ENCODE measurements at regions not wholly inside any gene's neighbourhood (a gene's known extent, or its start where the extent isn't known, plus 50 kb on each side); places are given as distances from the start of the nearest gene placed in this dataset.
A peak's percentile ranks its signal among the peaks of the same experiment; 100 is the strongest.
"Not testable (repeated sequence)": the region's sequence is repeated elsewhere in the genome, so short reads cannot be mapped to it uniquely, and the experiment has no call there.

DNA sequence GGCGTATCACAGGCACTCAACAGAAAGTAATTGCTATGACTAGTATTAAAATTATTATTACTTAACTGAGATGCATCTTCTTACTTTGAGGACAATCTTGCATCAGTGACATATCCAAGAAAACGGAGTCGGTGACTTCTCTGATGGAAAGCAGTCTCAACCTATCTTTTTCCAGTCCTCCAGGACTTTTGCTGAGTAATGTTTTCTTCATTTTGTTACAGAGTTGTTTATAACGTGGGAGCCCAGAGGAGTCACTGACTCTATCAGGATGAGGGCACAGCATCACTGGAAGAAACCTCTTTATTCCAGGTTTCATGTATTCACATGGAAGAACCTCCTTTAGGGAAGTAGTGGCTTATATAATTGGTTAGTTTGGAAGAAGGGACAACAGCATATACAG, 51.5 kb upstream of the MELK start:
- H3K27ac ChIP-seq, result no peak overlapping the region
- DNase-seq, result no peak
- no peaks in the 10 kb centered on the region for H3K9me3 ChIP-seq (replicated peaks)
- H3K4me3 ChIP-seq, result no peak overlapping the region
- H3K27me3 ChIP-seq, result no peaks in the 10 kb centered on the region
- no peaks in the 10 kb centered on the region for H3K36me3 ChIP-seq
- H3K4me1 ChIP-seq, result no peaks in the 10 kb centered on the region

DNA sequence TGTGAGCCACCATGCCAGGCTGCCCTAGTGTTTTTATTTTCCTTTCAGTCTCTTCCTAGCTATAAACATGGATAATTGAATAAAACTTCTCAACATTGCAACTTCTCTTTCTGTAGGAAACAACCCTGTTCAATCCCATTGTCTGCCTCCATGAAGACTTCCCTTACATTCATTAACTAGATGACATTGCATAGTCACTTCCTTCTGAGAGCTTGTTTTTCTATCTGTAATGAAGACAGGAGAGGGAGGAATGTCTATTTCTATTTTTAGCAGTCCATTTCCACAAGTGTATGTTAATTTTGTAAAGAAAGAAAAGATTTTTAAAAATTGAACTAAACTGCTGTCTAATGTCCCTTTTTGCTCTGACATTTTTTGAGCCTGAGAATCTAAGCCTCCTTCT, 55.6 kb upstream of the MELK start:
- no peak for DNase-seq
- Histone ChIP-seq H3K9me3 (replicated peaks) (no peaks in the 10 kb centered on the region), H3K27me3 (no peaks in the 10 kb centered on the region), H3K36me3 (no peaks in the 10 kb centered on the region), H3K4me3 (no peak overlapping the region), H3K27ac (no peak overlapping the region), H3K4me1 (no peaks in the 10 kb centered on the region)

DNA sequence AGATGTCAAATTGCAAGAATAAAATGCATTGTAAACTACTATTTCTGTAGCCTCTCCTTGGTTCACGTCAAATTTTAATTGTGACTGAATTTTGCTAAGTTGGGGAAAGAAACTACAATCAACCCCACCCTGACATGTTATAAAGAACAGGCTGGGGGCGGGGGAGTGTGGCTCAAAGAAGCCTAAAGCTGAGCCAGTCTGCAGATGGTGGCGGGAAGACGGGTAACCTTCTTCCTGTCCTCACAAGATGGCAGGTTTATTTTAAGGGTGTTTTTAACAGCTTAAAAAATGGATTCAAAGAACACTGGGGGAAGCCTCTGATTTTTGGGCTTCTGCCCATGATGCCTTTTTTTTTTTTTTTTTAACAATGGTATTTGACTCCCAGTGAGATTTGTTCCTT, 68.5 kb upstream of the MELK start:
- Histone ChIP-seq H3K27ac (no peak overlapping the region), H3K4me1 (no peaks in the 10 kb centered on the region), H3K9me3 (replicated peaks) (no peaks in the 10 kb centered on the region), H3K4me3 (no peak overlapping the region), H3K36me3 (no peaks in the 10 kb centered on the region), H3K27me3 (no peaks in the 10 kb centered on the region)
- no peak for DNase-seq

DNA sequence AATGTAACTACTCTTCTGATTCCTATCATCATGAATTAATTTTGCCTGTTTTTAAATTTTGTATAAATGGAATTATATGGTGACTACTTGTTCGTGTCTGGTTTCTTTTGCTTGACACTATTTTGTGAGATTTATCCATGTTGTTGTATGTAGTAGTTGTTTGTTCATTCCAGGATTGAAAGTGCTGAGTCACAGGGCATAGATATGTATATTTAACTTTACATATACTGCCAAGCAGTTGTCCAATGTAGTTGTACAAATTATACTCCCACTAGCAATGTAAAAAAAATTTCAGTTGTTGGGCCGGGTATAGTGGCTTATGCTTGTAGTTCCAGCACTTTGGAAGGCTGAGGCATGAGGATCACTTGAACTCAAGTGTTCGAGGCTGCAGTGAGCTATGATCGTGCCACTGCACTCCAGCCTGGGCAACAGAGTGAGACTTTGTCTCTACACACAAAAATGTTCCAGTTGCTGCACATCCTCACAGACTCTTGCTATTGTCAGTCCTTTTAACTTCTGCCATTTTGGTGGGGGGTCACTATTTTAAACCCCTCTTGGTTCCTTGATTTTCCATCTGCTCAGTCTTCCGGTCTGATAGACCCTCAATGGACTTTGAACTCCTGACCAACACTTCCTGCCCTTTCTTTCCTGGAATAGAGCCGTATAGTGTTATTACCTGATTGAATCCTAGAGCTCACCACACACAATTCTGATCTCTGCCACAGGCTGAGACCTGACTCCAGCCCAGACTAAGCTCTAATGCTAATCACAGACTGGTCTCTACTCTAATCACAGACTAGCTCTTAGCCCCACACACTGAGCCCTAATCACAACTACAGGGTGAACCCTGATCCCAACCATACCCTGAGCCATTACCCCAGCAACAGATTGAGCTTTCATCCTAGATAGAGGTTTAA, 69.3 kb upstream of the MELK start:
- Histone ChIP-seq H3K4me1 (no peaks in the 10 kb centered on the region), H3K36me3 (no peaks in the 10 kb centered on the region), H3K4me3 (no peak overlapping the region), H3K27me3 (no peaks in the 10 kb centered on the region), H3K27ac (no peak overlapping the region), H3K9me3 (replicated peaks) (no peaks in the 10 kb centered on the region)
- no peak for DNase-seq

DNA sequence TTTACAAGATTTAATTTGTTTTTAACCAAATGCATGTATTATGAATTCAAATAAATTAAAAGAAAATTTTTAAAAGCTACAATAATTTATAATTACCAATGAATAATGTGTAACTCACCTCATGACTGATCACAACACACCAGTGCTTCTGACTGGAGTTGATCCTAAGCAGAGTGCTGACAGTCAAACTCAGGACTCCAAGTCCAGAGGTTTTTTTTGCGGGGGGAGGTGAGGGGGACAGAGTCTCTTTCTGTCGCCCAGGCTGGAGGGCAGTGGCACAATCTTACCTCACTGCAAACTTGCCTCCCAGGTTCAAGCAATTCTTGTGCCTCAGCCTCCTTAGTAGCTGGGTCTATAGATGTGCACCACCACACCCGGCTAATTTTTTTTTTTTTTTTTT, 71.0 kb upstream of the MELK start:
- Histone ChIP-seq H3K36me3 (no peaks in the 10 kb centered on the region), H3K9me3 (replicated peaks) (no peaks in the 10 kb centered on the region), H3K27ac (no peak overlapping the region), H3K4me1 (no peaks in the 10 kb centered on the region), H3K27me3 (no peaks in the 10 kb centered on the region), H3K4me3 (no peak overlapping the region)
- no peak for DNase-seq

DNA sequence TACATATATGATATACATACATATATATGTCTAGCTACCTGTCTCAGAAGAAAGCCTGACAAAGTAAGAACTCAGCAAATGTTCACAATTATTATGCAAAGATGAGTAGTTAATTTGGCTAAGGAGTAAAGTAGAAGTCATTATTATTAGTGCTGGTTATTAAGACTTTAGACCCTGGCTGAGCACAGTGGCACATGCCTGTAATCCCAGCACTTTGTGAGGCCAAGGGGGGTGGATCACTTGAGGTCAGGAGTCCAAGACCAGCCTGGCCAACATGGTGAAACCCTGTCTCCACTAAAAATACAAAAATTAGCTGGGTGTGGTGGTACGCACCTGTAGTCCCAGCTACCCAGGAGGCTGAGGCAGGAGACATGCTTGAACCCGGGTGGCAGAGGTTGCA, 71.8 kb upstream of the MELK start:
- not testable (repeated sequence) for H3K9me3 ChIP-seq (replicated peaks); H3K27ac ChIP-seq; H3K4me1 ChIP-seq; H3K36me3 ChIP-seq; H3K27me3 ChIP-seq; DNase-seq; H3K4me3 ChIP-seq

DNA sequence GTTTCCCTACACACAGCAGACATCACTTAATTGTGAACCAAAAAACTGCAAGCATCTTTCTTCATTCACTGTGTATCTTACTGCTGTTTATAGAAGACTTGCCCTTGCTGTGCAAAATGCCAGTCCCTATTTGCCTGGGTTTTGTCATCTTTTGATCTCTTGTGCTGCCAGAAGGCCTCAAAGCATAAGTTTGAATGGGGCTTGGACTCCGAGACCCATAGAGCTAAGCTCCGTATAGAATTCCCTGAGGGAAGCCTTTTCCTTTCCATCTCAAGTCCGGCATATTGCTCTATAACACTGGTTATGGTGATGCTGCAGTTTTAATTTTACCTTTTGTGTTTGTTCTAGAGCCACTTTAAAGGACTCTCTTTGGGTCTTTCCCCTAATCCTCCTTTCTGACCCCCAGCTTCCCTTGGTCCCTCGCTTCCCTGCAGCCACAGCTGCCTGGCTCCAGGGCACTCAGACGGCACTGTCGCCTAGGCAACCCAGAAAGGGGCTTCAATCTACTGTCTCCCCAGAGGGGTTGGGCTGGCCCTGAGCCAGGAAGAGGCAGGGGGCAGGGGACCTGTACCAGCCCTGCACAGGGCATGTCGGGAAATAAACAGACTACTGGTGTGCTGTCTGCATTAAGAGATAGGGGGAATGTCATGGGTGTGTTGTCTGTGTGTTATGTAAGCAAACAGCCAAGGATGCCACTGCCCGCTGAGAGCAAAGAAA, 73.4 kb upstream of the MELK start:
- Histone ChIP-seq H3K36me3 (no peaks in the 10 kb centered on the region), H3K4me1 (no peaks in the 10 kb centered on the region), H3K9me3 (replicated peaks) (no peaks in the 10 kb centered on the region), H3K27me3 (no peaks in the 10 kb centered on the region), H3K4me3 (peak overlapping the region; percentile 5; the same call in 1 of the 2 replicates), H3K27ac (no peak overlapping the region)
- DNase-seq, result peak; percentile 74 to 76

DNA sequence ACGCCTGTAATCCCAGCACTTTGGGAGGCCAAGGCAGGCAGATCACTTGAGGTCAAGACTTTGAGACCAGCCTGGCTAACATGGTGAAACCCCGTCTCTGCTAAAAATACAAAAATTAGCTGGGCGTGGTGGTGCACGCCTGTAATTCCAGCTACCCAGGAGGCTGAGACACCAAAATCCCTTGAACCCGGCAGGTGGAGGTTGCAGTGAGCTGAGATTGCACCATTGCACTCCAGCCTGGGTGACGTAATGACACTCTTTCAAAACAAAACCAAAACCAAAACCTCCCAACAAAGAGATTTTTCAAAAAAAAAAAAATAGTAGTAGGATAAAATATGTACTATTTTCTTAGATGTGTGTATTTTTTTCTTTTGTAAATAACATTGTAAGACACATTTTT, 79.1 kb upstream of the MELK start:
- not testable (repeated sequence) for H3K4me1 ChIP-seq; H3K27me3 ChIP-seq; DNase-seq; H3K9me3 ChIP-seq (replicated peaks); H3K36me3 ChIP-seq; H3K4me3 ChIP-seq; H3K27ac ChIP-seq

DNA sequence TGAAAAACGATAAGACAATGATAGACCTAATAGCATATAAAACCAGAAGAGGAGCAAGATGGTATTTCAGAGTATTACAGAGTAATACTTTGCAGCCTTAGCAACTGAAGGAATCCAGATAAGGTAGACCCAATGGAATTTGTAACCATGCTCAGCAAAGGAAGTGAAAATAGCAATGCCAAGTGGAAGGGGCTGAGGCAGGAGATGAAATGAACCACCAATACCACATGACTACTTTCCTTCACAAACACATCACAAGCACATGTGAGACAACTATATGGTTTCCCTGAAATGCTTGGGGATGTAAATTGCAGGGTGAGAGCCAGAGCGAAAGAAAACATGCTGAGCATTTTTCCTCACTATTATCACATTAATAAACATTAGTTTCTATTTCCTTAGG, 79.8 kb upstream of the MELK start:
- Histone ChIP-seq H3K4me3 (no peak overlapping the region), H3K27me3 (no peaks in the 10 kb centered on the region), H3K9me3 (replicated peaks) (no peaks in the 10 kb centered on the region), H3K36me3 (no peaks in the 10 kb centered on the region), H3K27ac (no peak overlapping the region), H3K4me1 (peaks cover 10% of the 10 kb centered on the region; the same call in 1 of the 2 replicates)
- DNase-seq, result no peak

DNA sequence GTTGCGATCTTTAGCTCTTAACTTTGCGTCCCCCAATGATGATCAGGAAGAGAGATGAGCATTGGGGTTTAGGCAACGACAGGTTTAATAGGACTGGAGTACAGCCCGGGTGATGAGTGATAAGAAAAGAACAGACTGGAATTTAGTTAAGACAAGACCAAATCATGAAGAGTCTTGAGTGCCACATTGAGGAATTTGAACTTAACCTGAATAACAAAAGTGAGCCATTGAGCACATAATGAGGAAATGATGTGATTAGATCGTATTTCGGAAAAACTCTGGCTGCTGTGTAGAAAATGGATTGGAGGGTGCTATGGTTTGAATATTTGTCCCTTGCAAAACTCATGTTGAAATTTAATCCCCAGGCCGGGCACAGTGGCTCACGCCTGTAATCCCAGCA, 83.2 kb upstream of the MELK start:
- H3K27ac ChIP-seq, result no peak overlapping the region
- no peaks in the 10 kb centered on the region for H3K36me3 ChIP-seq
- H3K4me1 ChIP-seq, result peaks cover 10% of the 10 kb centered on the region; the same call in 1 of the 2 replicates
- DNase-seq, result no peak
- no peaks in the 10 kb centered on the region for H3K27me3 ChIP-seq
- H3K4me3 ChIP-seq, result no peak overlapping the region
- no peaks in the 10 kb centered on the region for H3K9me3 ChIP-seq (replicated peaks)

DNA sequence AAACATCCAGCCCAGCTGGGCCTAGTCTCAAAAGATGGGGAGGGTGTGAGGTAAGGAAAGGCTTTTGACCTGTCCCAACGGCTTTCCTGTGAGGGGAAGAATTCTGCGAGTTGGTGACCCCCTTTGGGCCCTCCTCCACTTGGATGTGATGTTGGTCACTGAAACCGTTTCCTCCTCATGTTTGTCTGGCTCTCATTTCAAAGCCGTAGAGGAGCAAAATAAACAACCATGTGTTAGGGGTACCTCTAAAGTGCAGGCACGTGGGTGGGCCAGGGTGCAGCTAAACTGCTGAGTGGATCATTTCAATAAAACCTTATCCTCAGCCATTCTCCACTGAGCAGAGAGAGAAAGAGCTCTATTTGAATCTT, 84.3 kb upstream of the MELK start:
- Histone ChIP-seq H3K4me3 (peak overlapping the region; percentile 69), H3K9me3 (replicated peaks) (no peaks in the 10 kb centered on the region), H3K27me3 (no peaks in the 10 kb centered on the region), H3K36me3 (no peaks in the 10 kb centered on the region), H3K4me1 (peaks cover 10% of the 10 kb centered on the region; the same call in 1 of the 2 replicates), H3K27ac (peak overlapping the region; percentile 72)
- no peak for DNase-seq

DNA sequence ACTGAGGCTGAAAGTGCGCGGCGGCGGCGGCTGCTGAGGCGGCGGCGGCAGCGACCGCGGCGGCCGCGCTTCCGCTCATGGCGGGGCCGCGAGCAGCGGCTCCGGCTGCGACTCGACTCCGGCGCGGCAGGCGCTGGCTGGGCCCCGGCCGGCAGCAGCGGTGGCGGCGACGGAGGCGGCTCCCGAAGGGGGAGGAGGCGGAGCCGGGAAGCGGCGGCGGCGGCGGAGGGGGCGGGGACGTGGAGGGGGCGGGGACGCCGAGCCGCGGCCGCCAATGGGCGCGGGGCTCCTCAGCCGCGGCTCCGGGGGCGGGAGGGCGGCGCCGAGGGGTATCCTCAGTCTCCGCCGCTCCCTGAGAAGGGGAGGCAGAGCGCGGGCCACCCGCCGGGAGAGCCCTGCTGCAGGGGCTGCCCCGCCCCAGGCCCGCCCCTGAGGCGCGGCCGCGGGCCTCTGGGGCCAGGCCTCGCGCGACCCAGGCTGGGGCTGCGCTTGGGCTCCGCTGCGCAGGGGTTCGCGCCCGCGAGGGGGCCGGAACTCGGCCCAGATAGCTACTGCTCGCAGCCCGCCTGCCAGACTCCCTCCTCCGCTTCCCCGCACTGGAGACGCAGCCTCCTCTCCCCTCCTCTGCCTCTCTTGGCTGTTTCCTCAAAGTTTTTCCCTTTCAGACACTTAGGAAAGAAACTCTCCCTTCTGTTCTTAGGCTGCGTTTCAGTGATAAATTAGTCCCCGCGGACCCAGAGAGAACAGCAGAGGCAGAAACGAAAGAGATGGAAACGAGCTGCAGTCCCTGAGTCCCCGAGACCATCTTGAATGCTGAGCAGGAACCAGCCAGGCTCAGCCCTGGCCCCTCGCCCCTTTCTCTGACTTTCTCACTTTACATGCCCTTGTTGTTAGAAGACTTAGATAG, 85.0 kb upstream of the MELK start:
- H3K27ac ChIP-seq, result peak overlapping the region; percentile 72
- H3K27me3 ChIP-seq, result no peaks in the 10 kb centered on the region
- no peaks in the 10 kb centered on the region for H3K9me3 ChIP-seq (replicated peaks)
- H3K4me3 ChIP-seq, result peak overlapping the region; percentile 99
- no peaks in the 10 kb centered on the region; the same call in 1 of the 2 replicates for H3K36me3 ChIP-seq
- peak; percentile 88 to 91 for DNase-seq
- H3K4me1 ChIP-seq, result peaks cover 10% of the 10 kb centered on the region; the same call in 1 of the 2 replicates

DNA sequence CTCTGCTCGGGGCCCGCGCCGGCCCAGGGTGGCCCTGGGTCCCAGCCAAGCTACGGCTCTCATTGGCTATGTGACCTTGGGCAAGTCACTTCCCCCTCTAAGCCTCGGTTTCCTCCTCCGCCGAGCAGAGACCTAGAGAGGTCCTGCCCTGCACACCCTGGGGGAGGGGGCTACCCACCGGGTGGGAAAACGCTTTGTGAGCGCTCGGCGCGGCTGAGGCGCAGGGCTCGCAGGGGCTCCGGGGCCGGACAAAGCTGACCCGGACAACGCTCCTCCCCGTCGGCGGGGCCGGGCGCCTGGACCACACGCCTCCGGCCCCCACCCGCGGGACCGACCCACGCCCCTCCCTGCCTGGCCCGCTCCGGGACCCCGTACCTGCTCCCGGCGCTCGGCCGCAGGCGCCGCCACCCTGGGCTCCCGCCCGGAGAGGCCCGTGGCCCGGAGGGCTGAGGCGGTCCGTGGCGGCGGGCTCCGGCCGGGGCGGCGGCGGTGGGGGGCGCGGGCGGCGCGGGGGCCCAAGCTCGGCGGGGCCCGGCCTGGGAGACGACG, 85.7 kb upstream of the MELK start:
- peak; percentile 50 to 55 for DNase-seq
- no peaks in the 10 kb centered on the region for H3K9me3 ChIP-seq (replicated peaks)
- no peaks in the 10 kb centered on the region; the same call in 1 of the 2 replicates for H3K36me3 ChIP-seq
- H3K4me1 ChIP-seq, result peaks cover 10% of the 10 kb centered on the region; the same call in 1 of the 2 replicates
- H3K4me3 ChIP-seq, result peak overlapping the region; percentile 99
- H3K27me3 ChIP-seq, result no peaks in the 10 kb centered on the region
- peak overlapping the region; percentile 47; the same call in 1 of the 2 replicates for H3K27ac ChIP-seq

DNA sequence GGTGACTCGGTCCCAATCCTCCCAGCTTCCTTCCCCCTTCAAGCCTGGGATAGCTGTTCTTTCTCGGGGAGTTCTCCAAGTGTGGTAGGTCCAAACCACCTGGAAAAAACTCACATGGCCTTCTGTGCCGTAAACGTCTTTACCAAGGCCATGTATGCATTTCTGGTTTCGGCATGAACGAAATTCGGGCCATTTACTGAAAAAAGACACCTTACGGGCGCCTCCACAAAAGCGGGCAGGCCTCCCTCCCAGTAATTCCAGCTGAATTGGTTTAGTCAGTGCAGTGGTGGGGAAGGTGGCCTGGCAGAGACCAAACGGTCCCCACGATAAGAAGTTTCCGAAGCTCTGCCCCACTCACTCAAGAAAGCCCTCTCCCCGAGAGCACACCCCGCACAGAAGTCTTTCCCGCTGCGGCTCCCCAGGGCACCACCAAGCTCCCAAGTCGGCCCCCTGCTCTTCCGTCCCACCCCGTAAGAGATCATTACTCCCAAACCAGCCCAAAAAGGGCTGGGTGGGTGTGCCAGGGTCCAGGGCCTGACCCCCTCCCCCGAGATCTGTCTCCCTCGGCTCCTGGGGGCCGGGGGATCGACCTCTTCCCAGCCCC, 86.3 kb upstream of the MELK start:
- Histone ChIP-seq H3K9me3 (replicated peaks) (no peaks in the 10 kb centered on the region), H3K27me3 (no peaks in the 10 kb centered on the region), H3K36me3 (no peaks in the 10 kb centered on the region; the same call in 1 of the 2 replicates), H3K4me3 (peak overlapping the region; percentile 99), H3K4me1 (peaks cover 10% of the 10 kb centered on the region; the same call in 1 of the 2 replicates), H3K27ac (peak overlapping the region; percentile 47; the same call in 1 of the 2 replicates)
- peak; percentile 17 to 40 for DNase-seq
